ENCODE measurements at regions not wholly inside any gene's neighbourhood (a gene's known extent, or its start where the extent isn't known, plus 50 kb on each side); places are given as distances from the start of the nearest gene placed in this dataset.
"Not testable (repeated sequence)": the region's sequence is repeated elsewhere in the genome, so short reads cannot be mapped to it uniquely, and the experiment has no call there.

- peaks cover 0 to 38% of the 10 kb centered on the region in 2 donors for H3K4me1 ChIP-seq (ENCODE audit: control insufficient read depth in 2 of 2, insufficient read depth in 2 of 2, low read length in 2 of 2)
- not testable (repeated sequence) for H3K36me3 ChIP-seq (ENCODE audit: control insufficient read depth in 2 of 2, insufficient read depth in 2 of 2, low read length in 1 of 2); H3K9me3 ChIP-seq (ENCODE audit: control insufficient read depth in 2 of 2, insufficient read depth in 1 of 2, low read length in 1 of 2); H3K27me3 ChIP-seq (ENCODE audit: control insufficient read depth in 2 of 2, insufficient read depth in 1 of 2, low read length in 1 of 2); H3K4me3 ChIP-seq (ENCODE audit: low read length in 2 of 2); DNase-seq (ENCODE audit: low read depth in 6 of 9, low spot score in 9 of 9); H3K27ac ChIP-seq (ENCODE audit: low read depth in 1 of 2, low read length in 1 of 2)
- 64% methylated on average over 11 of the region's 11 CpGs for WGBS
These were observed 117.3 kb upstream of the ALDH3B2 start for GRCh38 chr11:67791598-67792170.

- H3K27ac ChIP-seq (ENCODE audit: low read depth in 1 of 2, low read length in 1 of 2); H3K9me3 ChIP-seq (ENCODE audit: control insufficient read depth in 2 of 2, insufficient read depth in 1 of 2, low read length in 1 of 2); H3K36me3 ChIP-seq (ENCODE audit: control insufficient read depth in 2 of 2, insufficient read depth in 2 of 2, low read length in 1 of 2); H3K4me3 ChIP-seq (ENCODE audit: low read length in 2 of 2); DNase-seq (ENCODE audit: low read depth in 6 of 9, low spot score in 9 of 9); H3K27me3 ChIP-seq (ENCODE audit: control insufficient read depth in 2 of 2, insufficient read depth in 1 of 2, low read length in 1 of 2): not testable (repeated sequence)
- H3K4me1 ChIP-seq (ENCODE audit: control insufficient read depth in 2 of 2, insufficient read depth in 2 of 2, low read length in 2 of 2) = peaks cover 0 to 25% of the 10 kb centered on the region in 2 donors
- WGBS = 45% methylated on average over 5 of the region's 5 CpGs
These were observed 113.9 kb upstream of the ALDH3B2 start for GRCh38 chr11:67788341-67788695.

DNA sequence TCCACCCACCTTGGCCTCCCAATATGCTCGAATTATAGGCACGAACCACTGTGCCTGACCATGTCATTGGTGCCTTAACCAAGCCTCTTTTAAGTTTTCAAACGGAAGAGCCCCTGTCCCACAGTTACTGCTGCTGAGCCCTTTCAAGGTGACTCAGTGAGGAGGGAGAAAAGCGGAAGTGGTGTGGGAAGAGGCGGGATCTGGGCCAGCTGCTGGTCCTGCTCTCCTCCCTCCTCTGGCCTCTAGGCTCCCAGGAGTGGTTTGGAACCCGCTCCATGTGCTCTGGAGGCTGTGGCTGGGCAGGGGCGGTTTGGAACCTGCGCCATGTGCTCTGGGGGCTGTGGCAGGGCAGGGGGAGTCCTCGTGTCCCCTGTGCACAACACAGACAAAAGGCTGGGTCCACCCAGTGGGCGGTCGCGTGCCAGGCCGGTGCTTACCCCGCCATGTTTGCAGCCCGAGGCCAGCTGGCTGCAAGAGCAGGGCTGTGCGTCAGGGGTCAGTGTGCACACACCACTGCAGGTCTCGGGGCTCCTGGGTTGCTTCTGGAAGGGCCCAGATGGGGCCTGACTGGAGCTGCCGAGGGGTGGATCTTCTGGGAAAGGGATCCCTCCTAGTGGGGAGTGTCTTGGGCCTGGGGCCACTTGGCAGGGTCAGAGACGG is 113.4 kb upstream of the ALDH3B2 start:
- DNase-seq (ENCODE audit: low read depth in 6 of 9, low spot score in 9 of 9); H3K27ac ChIP-seq (ENCODE audit: low read depth in 1 of 2, low read length in 1 of 2); H3K9me3 ChIP-seq (ENCODE audit: control insufficient read depth in 2 of 2, insufficient read depth in 1 of 2, low read length in 1 of 2); H3K36me3 ChIP-seq (ENCODE audit: control insufficient read depth in 2 of 2, insufficient read depth in 2 of 2, low read length in 1 of 2); H3K27me3 ChIP-seq (ENCODE audit: control insufficient read depth in 2 of 2, insufficient read depth in 1 of 2, low read length in 1 of 2); H3K4me3 ChIP-seq (ENCODE audit: low read length in 2 of 2): not testable (repeated sequence)
- 84% methylated on average over 19 of the region's 19 CpGs for WGBS
- H3K4me1 ChIP-seq (ENCODE audit: control insufficient read depth in 2 of 2, insufficient read depth in 2 of 2, low read length in 2 of 2) = peaks cover 0 to 22% of the 10 kb centered on the region in 2 donors

DNA sequence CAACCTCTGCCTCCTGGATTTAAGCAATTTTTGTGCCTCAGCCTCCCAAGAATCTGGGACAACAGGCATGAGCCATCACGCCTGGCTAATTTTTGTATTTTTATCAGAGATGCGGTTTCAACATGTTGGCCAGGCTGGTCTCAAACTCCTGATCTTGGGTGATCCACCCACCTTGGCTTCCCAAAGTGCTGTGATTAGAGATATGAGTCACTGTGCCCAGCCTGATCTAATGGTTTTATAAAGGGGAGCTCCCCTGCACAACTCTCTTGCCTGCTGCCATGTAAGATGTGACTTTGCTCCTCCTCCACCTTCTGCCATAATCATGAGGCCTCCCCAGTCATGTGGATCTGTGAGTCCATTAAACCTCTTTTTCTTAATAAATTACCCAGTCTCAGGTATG is 107.5 kb upstream of the ALDH3B2 start:
- H3K9me3 ChIP-seq (ENCODE audit: control insufficient read depth in 2 of 2, insufficient read depth in 1 of 2, low read length in 1 of 2); H3K4me3 ChIP-seq (ENCODE audit: low read length in 2 of 2); DNase-seq (ENCODE audit: low read depth in 6 of 9, low spot score in 9 of 9); H3K27ac ChIP-seq (ENCODE audit: low read depth in 1 of 2, low read length in 1 of 2); H3K27me3 ChIP-seq (ENCODE audit: control insufficient read depth in 2 of 2, insufficient read depth in 1 of 2, low read length in 1 of 2); H3K4me1 ChIP-seq (ENCODE audit: control insufficient read depth in 2 of 2, insufficient read depth in 2 of 2, low read length in 2 of 2); H3K36me3 ChIP-seq (ENCODE audit: control insufficient read depth in 2 of 2, insufficient read depth in 2 of 2, low read length in 1 of 2): not testable (repeated sequence)
- 95% methylated on average over 2 of the region's 2 CpGs for WGBS

- not testable (repeated sequence) for H3K27me3 ChIP-seq (ENCODE audit: control insufficient read depth in 2 of 2, insufficient read depth in 1 of 2, low read length in 1 of 2); H3K9me3 ChIP-seq (ENCODE audit: control insufficient read depth in 2 of 2, insufficient read depth in 1 of 2, low read length in 1 of 2); H3K27ac ChIP-seq (ENCODE audit: low read depth in 1 of 2, low read length in 1 of 2); H3K4me3 ChIP-seq (ENCODE audit: low read length in 2 of 2); H3K4me1 ChIP-seq (ENCODE audit: control insufficient read depth in 2 of 2, insufficient read depth in 2 of 2, low read length in 2 of 2); H3K36me3 ChIP-seq (ENCODE audit: control insufficient read depth in 2 of 2, insufficient read depth in 2 of 2, low read length in 1 of 2); DNase-seq (ENCODE audit: low read depth in 6 of 9, low spot score in 9 of 9)
- 98% methylated on average over 2 of the region's 2 CpGs for WGBS
These were observed 107.1 kb upstream of the ALDH3B2 start for GRCh38 chr11:67781506-67781905.

GRCh38 chr11:67780056-67780455 is 105.6 kb upstream of the ALDH3B2 start:
- DNase-seq (ENCODE audit: low read depth in 6 of 9, low spot score in 9 of 9) = no peak
- peaks cover 0 to 1% of the 10 kb centered on the region in 2 donors for H3K27me3 ChIP-seq (ENCODE audit: control insufficient read depth in 2 of 2, insufficient read depth in 1 of 2, low read length in 1 of 2)
- no peaks in the 10 kb centered on the region for H3K36me3 ChIP-seq (ENCODE audit: control insufficient read depth in 2 of 2, insufficient read depth in 2 of 2, low read length in 1 of 2)
- 33% methylated on average over 4 of the region's 4 CpGs for WGBS
- no peak overlapping the region for H3K4me3 ChIP-seq (ENCODE audit: low read length in 2 of 2)
- no peaks in the 10 kb centered on the region for H3K4me1 ChIP-seq (ENCODE audit: control insufficient read depth in 2 of 2, insufficient read depth in 2 of 2, low read length in 2 of 2)
- H3K9me3 ChIP-seq (ENCODE audit: control insufficient read depth in 2 of 2, insufficient read depth in 1 of 2, low read length in 1 of 2) = no peaks in the 10 kb centered on the region
- H3K27ac ChIP-seq (ENCODE audit: low read depth in 1 of 2, low read length in 1 of 2) = no peak overlapping the region

- 62% methylated on average over 7 of the region's 7 CpGs for WGBS
- DNase-seq (ENCODE audit: low read depth in 6 of 9, low spot score in 9 of 9); H3K9me3 ChIP-seq (ENCODE audit: control insufficient read depth in 2 of 2, insufficient read depth in 1 of 2, low read length in 1 of 2): not testable (repeated sequence)
These were observed 104.9 kb upstream of the ALDH3B2 start for GRCh38 chr11:67779189-67779875.

GRCh38 chr11:67776852-67777520 is 102.6 kb upstream of the ALDH3B2 start:
- WGBS = 63% methylated on average over 4 of the region's 4 CpGs
- no peaks in the 10 kb centered on the region for H3K9me3 ChIP-seq (ENCODE audit: control insufficient read depth in 2 of 2, insufficient read depth in 1 of 2, low read length in 1 of 2)
- H3K27ac ChIP-seq (ENCODE audit: low read depth in 1 of 2, low read length in 1 of 2) = no peak overlapping the region
- H3K27me3 ChIP-seq (ENCODE audit: control insufficient read depth in 2 of 2, insufficient read depth in 1 of 2, low read length in 1 of 2) = peaks cover 0 to 3% of the 10 kb centered on the region in 2 donors
- H3K4me1 ChIP-seq (ENCODE audit: control insufficient read depth in 2 of 2, insufficient read depth in 2 of 2, low read length in 2 of 2) = no peaks in the 10 kb centered on the region
- no peak for DNase-seq (ENCODE audit: low read depth in 6 of 9, low spot score in 9 of 9)
- H3K36me3 ChIP-seq (ENCODE audit: control insufficient read depth in 2 of 2, insufficient read depth in 2 of 2, low read length in 1 of 2) = no peaks in the 10 kb centered on the region
- H3K4me3 ChIP-seq (ENCODE audit: low read length in 2 of 2) = no peak overlapping the region

More at GRCh38 chr11:67779189-67779875, 104.9 kb upstream of the ALDH3B2 start:
- not testable (repeated sequence) for H3K4me1 ChIP-seq (ENCODE audit: control insufficient read depth in 2 of 2, insufficient read depth in 2 of 2, low read length in 2 of 2); H3K27me3 ChIP-seq (ENCODE audit: control insufficient read depth in 2 of 2, insufficient read depth in 1 of 2, low read length in 1 of 2); H3K27ac ChIP-seq (ENCODE audit: low read depth in 1 of 2, low read length in 1 of 2); H3K36me3 ChIP-seq (ENCODE audit: control insufficient read depth in 2 of 2, insufficient read depth in 2 of 2, low read length in 1 of 2); H3K4me3 ChIP-seq (ENCODE audit: low read length in 2 of 2)

GRCh38 chr11:67774175-67774574 is 99.8 kb upstream of the ALDH3B2 start:
- not testable (repeated sequence) for H3K27ac ChIP-seq (ENCODE audit: low read depth in 1 of 2, low read length in 1 of 2); DNase-seq (ENCODE audit: low read depth in 6 of 9, low spot score in 9 of 9); H3K36me3 ChIP-seq (ENCODE audit: control insufficient read depth in 2 of 2, insufficient read depth in 2 of 2, low read length in 1 of 2); H3K9me3 ChIP-seq (ENCODE audit: control insufficient read depth in 2 of 2, insufficient read depth in 1 of 2, low read length in 1 of 2); H3K27me3 ChIP-seq (ENCODE audit: control insufficient read depth in 2 of 2, insufficient read depth in 1 of 2, low read length in 1 of 2); H3K4me3 ChIP-seq (ENCODE audit: low read length in 2 of 2); H3K4me1 ChIP-seq (ENCODE audit: control insufficient read depth in 2 of 2, insufficient read depth in 2 of 2, low read length in 2 of 2)
- 40% methylated on average over 8 of the region's 8 CpGs for WGBS
